Lung (tissue), 11 donors: ENCODE measurements at regions not wholly inside any gene's neighbourhood (a gene's known extent, or its start where the extent isn't known, plus 50 kb on each side); places are given as distances from the start of the nearest gene placed in this dataset.

Experiments
- ATAC-seq: fragments of 200-7000 bp; cut with Tn5 transposase; one replicate; pipeline ENCODE4 v1.9.1; 2020; ENCODE audit warnings: moderate number of reproducible peaks; ENCODE audit not compliant: insufficient read depth, low FRiP score
- DNase-seq, 3 donors: peaks; one replicate each; pipeline ENCODE4 v3.0.0-alpha.2; 2013 to 2017
- H3K27ac ChIP-seq, 2 donors: one replicate each; pipeline ENCODE4 v1.5.1; 2013; ENCODE audit warnings: mild to moderate bottlenecking in 2 of 2, moderate library complexity in 2 of 2, control low read depth in 1 of 2, inconsistent platforms in 1 of 2, low read depth in 1 of 2, low read length in 1 of 2
- H3K27me3 ChIP-seq, 3 donors: one replicate each; pipeline ENCODE4 v1.5.1; 2013; ENCODE audit warnings: low read length in 2 of 3; ENCODE audit not compliant: control insufficient read depth in 3 of 3, insufficient read depth in 3 of 3
- H3K36me3 ChIP-seq, 4 donors: one replicate each; pipeline ENCODE4 v1.5.1; 2013; ENCODE audit warnings: low read length in 4 of 4, mild to moderate bottlenecking in 1 of 4, moderate library complexity in 1 of 4; ENCODE audit not compliant: control insufficient read depth in 4 of 4, insufficient read depth in 4 of 4
- H3K4me1 ChIP-seq, 5 donors: one replicate each; pipeline ENCODE4 v1.5.1; 2013; ENCODE audit warnings: low read length in 5 of 5, mild to moderate bottlenecking in 2 of 5, moderate library complexity in 1 of 5; ENCODE audit not compliant: control insufficient read depth in 5 of 5, insufficient read depth in 5 of 5
- H3K4me3 ChIP-seq: one replicate; pipeline ENCODE4 v1.5.1; 2013; ENCODE audit warnings: mild to moderate bottlenecking, control low read depth, moderate library complexity
- H3K9ac ChIP-seq, 2 donors: one replicate each; pipeline ENCODE4 v1.5.1; 2013; ENCODE audit warnings: low read length in 2 of 2, control low read depth in 1 of 2; ENCODE audit not compliant: insufficient read depth in 1 of 2
- H3K9me3 ChIP-seq, 4 donors: one replicate each; pipeline ENCODE4 v1.5.1; 2013; ENCODE audit warnings: low read length in 3 of 4, mild to moderate bottlenecking in 1 of 4, moderate library complexity in 1 of 4; ENCODE audit not compliant: control insufficient read depth in 4 of 4, insufficient read depth in 3 of 4
- CTCF ChIP-seq: IDR thresholded peaks from 2 replicates; pipeline ENCODE4 v1.5.1; 2012; ENCODE audit warnings: mild to moderate bottlenecking; ENCODE audit errors: control extremely low read depth, extremely low read depth
- WGBS, 2 donors: extraction: QIAGEN DNeasy Blood & Tissue Kit; methylation state at CpG; one replicate each; pipeline ENCODE4 v1.1.7; 2013; 5-methylcytosine and 5-hydroxymethylcytosine counted together
- donor health status: control.
- donor health status: control.
- donor health status: Bipolar disorder and iron deficiency.
- donor health status: healthy.
- donor health status: DM: yes; HTN: yes; CAD: no.

- Histone ChIP-seq H3K4me1 (no peaks in the 10 kb centered on the region), H3K4me3 (no peak overlapping the region), H3K27ac (no peak overlapping the region), H3K36me3 (no peaks in the 10 kb centered on the region), H3K9me3 (peaks cover 0 to 3% (median 0%) of the 10 kb centered on the region in 4 donors), H3K9ac (no peak overlapping the region), H3K27me3 (no peaks in the 10 kb centered on the region)
- no peak for DNase-seq
- WGBS, 2 donors, result 85 to 91% methylated on average over 5 of the region's 5 CpGs
- ATAC-seq, result no peak
- no peak for TF ChIP-seq CTCF
Measured at GRCh38 chr12:108037960-108038359, 91.1 kb upstream of the WSCD2 start.

GRCh38 chr12:108039794-108040193, 89.3 kb upstream of the WSCD2 start:
- no peaks in the 10 kb centered on the region for H3K36me3 ChIP-seq
- 78 to 81% methylated on average over 4 of the region's 4 CpGs for WGBS, 2 donors

GRCh38 chr12:108040947-108041346, 88.1 kb upstream of the WSCD2 start:
- Histone ChIP-seq H3K36me3 (no peaks in the 10 kb centered on the region), H3K4me1 (no peaks in the 10 kb centered on the region), H3K27ac (no peak overlapping the region), H3K4me3 (no peak overlapping the region), H3K27me3 (no peaks in the 10 kb centered on the region), H3K9me3 (no peaks in the 10 kb centered on the region), H3K9ac (no peak overlapping the region)
- TF ChIP-seq CTCF, result no peak
- 45 to 57% methylated on average over 2 of the region's 2 CpGs for WGBS, 2 donors
- no peak for DNase-seq
- ATAC-seq, result no peak

More at GRCh38 chr12:108039794-108040193, 89.3 kb upstream of the WSCD2 start:
- H3K9ac ChIP-seq, result no peak overlapping the region
- TF ChIP-seq CTCF, result no peak
- peaks cover 0 to 3% (median 0%) of the 10 kb centered on the region in 4 donors for H3K9me3 ChIP-seq
- no peak overlapping the region for H3K4me3 ChIP-seq
- ATAC-seq (no peak), DNase-seq (no peak)
- H3K27ac ChIP-seq, result no peak overlapping the region
- no peaks in the 10 kb centered on the region for H3K4me1 ChIP-seq
- no peaks in the 10 kb centered on the region for H3K27me3 ChIP-seq

- H3K27ac ChIP-seq, result no peak overlapping the region
- no peaks in the 10 kb centered on the region for H3K9me3 ChIP-seq
- H3K36me3 ChIP-seq, result no peaks in the 10 kb centered on the region
- H3K27me3 ChIP-seq, result no peaks in the 10 kb centered on the region
- ATAC-seq, result no peak
- peak in 2 of 3 donors; percentile 11 to 36 for DNase-seq
- no peak for TF ChIP-seq CTCF
- WGBS, 2 donors, result 45 to 60% methylated on average over 3 of the region's 3 CpGs
- no peaks in the 10 kb centered on the region for H3K4me1 ChIP-seq
- no peak overlapping the region for H3K4me3 ChIP-seq
- H3K9ac ChIP-seq, result no peak overlapping the region
Measured at GRCh38 chr12:108043286-108043685, 85.8 kb upstream of the WSCD2 start.
